ENCODE measurements at regions not wholly inside any gene's neighbourhood (a gene's known extent, or its start where the extent isn't known, plus 50 kb on each side); places are given as distances from the start of the nearest gene placed in this dataset.
A peak's percentile ranks its signal among the peaks of the same experiment; 100 is the strongest.
"Not testable (repeated sequence)": the region's sequence is repeated elsewhere in the genome, so short reads cannot be mapped to it uniquely, and the experiment has no call there.

DNA sequence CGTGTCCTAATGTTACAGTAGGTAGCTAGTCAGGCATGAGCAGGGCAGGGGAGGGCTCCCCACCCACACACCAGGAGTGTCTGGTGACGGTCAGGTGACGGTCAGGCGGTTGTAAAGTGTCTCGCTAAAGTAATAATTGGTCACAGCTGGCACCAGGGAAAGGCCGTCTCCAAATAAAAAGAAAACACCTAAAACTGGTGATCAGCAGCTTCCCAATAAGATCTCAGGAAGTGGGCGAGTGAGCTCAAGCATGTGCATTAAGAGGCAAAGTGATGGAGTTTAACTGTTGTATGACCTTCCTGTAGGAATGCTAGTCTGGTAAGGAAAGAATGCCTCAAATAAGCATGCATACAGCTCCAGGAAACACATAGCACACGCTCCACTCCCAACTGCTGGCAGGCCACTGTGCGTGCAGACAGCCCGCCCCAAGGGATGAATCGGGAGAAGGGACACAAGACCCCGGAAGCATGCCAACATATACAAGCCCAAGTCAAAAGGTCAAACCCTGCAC is 177.1 kb downstream of the RNF144A start:
- DNase-seq (ENCODE audit: low read depth in 3 of 3) = no peak

DNA sequence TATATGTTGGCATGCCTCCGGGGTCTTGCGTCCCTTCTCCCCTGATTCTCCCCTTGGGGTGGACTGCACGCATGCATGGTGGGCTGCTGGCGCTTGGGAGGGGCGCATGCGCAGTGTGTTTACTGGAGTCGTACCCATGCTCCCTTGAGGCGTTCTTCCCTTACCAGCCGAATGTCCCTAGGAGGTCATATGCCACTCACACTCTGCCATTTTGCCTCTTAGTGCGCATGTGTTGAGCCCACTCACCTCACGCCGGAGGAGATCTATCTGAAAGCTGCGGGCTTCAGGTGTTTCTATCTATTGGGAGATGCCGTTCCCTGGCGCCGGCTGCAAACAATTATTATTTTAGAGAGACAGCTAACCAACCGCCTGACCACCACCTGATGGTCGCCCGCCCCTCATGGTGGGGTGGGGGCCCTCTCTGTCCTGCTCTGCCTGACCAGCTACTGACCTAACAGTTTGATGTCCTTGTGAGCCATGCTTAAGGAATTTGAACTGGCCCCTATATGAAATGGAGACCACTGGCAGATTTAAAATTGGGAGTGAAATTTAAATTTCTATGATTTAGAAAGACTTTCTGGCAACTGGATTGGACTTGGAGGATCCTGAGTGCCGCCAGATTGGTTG is 179.6 kb downstream of the RNF144A start:
- DNase-seq (ENCODE audit: low read depth in 3 of 3) = no peak

DNA sequence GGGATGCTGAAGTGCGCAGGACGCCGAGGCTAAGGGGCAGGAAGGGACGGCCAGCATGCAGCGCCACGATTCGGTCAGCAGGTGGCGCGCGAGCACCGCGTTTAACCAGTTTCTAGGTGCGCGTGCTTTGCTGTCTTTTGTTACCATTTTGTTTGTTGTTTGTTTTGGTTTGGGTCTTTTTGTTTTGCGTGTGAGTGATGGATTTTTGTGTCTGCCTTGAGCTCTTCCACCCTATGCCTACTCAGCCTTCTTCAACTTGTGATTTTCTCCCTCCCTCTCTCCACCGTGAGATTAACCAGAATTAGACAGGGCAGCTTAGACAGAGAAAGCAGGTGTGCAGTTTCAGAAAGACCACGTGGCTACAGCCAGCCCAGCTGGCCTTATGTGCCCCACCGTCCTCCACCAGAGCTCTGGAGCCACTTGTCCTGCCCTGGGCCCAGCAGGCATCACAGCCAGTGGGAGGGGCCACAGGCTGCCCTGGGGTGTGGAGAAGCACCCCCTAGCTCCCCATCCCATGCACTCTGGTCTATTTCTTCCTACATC is 180.2 kb downstream of the RNF144A start:
- peak; percentile 52 to 58 (median 54) for DNase-seq (ENCODE audit: low read depth in 3 of 3)

DNA sequence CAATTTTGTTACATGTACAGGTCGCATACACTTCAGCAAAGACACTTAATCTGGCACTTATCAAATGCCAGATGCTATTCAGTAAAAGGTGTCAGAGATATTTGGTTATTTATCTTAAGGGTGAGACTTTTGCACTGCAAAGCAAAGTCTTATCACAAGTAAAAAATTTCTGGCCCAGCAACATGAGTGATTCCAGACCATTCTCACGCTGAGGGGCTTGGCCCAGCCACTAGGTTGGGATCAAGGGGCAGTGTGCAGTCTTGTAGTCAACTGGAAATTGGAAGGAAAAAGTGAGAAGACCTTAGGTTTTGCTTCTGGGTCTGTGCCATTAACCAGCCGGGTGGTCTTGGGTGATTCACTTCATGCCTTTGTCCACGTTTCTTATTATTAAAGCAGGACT is 181.6 kb downstream of the RNF144A start:
- no peak for DNase-seq (ENCODE audit: low read depth in 3 of 3)

DNA sequence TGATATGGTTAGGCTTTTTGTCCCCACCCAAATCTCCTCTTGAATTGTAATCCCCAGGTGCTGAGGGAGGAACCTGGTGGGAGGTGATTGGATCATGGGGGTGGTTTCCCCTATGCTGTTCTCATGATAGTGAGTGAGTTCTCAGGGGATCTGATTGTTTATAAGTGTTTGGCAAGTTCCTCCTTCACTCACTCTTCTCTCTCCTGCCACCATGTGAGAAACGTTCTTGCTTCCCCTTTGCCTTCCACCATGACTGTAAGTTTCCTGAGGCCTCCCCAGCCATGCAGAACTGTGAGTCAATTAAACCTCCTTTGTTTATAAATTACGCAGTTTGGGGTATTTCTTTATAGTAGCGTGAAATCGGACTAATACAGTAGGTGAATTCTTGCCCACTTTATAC is 182.5 kb downstream of the RNF144A start:
- not testable (repeated sequence) for DNase-seq (ENCODE audit: low read depth in 3 of 3)

DNA sequence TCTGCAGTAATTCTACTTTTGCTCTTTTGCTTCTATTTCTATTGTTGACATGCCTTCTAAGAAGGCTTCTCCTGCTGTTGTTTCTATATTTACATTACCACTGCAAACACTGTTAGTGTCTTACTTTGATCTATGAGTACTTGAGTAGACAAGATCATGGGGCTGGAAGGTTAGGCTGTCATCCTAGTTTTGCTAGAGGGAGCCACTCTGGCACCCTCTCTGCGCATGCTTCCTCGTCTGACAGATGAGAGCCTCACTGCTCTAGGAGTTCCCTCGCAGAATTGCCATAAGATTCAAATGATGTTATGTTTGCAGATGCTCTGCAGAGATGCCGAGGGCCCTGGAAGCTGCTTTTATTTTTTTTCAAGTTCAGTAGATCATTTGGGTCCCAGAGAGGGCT is 185.6 kb downstream of the RNF144A start:
- no peak for DNase-seq (ENCODE audit: low read depth in 3 of 3)

DNA sequence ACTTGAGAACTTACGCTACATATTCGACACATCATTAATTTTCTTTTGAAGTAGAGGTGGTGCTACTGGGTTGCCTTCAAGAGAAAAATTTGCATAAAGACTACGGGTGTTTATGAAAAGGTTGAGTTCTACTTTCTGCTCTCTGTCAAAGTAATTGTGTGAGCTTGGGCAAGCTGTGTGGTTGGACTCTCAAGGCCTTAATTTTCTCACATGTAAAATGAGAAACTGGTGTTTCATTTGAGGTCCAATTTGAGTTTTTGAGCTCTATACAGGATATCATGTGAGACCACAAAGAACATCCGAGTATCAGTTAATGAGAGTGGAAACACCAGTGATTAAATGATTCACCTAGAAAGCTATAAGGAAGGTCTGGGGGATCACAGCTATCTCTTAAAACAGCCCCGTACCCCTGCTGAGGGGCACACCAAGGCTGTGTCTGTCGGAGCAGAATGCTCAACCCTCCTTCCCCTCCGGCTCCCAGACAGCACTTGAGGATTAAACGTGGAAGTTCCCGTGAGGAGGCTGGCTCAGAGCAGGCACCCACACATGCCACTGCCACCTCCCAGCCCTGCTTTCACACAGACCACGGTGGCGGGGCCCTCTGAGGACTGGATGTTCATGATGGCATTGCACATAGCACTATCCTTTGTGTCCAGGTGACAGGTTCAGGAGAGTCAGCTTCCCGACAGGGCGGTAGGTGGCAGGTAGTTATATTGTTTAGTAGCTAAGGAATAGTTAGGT is 191.8 kb downstream of the RNF144A start:
- DNase-seq (ENCODE audit: low read depth in 3 of 3) = no peak

DNA sequence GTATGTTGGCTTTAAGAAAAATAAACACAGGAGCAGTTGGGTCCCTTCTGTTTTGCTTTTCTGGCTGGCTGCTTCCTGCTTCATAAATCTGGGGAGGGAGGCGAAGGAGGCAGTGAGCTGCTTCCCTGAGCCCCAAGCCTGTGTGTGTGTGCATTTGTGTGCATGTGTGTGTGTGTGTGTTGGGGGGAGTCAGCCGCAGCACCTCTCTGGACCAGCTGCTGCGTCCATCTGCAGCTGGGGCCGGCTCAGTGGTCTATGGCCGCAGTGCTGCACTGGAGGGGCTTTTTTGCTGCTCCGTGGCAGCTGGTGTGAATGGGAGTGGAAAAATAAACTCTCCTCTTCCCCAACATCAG is 192.3 kb downstream of the RNF144A start:
- no peak for DNase-seq (ENCODE audit: low read depth in 3 of 3)

DNA sequence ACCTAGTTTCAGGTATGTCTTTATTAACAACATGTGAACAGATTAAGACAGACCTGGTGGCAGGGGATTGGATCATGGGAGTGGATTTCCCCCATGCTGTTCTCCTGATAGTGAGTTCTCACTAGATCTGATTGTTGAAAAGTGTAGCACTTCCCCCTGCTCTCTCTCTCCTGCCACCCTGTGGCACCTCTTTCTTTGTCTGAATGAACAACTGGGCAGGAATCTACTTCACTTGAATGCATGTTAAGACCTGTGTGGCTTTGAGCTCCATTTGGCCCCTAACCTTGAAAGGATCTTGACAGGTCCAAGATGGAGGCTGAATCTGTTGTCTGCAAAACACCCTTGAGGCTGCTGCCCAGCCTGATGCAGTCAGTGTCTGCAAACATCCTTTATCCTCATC is 194.4 kb downstream of the RNF144A start:
- DNase-seq (ENCODE audit: low read depth in 3 of 3) = no peak

DNA sequence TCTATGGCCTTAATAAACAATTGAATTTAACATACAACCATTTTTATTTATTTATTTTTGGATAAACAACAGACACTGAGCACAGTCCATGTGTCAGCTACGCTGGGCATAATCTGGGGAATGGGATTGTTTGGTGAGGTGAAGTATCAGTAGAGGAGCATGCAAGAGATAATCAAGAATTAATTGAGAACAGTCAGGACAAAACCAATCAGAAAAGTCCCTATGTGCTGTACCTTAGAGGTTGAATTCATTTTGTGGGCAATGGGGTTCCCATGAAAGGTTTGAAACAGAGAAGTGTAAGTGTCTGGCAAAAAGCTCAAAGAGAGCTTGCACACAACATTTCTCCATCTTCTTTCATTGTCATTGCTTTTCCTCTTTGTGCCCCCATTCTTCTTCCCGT is 198.2 kb downstream of the RNF144A start:
- no peak for DNase-seq (ENCODE audit: low read depth in 3 of 3)

DNA sequence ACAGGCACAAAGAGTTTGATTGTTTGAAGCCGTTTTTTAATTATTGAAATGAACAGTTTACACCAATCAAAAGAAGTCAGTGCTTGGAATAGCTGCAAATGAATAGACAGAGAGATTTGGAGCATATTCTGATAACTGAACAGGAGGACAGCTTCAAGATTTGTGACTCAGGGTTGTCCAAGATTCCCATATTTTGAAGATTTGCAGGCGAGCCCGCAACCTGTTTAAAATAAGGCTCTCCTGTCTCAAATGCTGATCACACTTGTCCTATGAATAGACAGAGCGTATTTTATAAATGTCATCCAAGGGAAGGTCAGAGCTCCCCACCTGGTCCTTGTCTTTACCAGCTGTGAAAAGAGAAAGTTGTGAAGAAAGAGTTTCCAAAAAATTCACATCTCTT is 198.7 kb downstream of the RNF144A start:
- no peak for DNase-seq (ENCODE audit: low read depth in 3 of 3)

DNA sequence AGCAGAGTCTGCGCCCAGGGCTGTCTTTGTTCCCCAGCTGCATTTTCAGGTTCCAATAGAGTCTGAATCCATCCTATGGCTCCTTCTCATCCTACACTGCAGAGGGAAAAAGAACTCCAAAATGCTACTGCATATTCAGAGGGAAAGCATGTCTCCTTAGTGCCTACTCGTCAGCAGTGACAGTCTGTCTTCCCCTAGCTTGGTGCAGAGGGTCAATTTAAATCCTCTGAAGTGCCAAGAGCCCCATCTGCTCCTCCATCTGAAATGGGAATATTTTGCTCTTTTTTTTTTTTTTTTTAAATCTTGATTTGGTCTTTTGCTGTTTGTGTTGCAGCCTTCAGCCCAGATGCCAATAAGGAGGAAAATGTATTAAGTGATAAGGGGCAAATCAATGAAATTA is 199.3 kb downstream of the RNF144A start:
- no peak for DNase-seq (ENCODE audit: low read depth in 3 of 3)

DNA sequence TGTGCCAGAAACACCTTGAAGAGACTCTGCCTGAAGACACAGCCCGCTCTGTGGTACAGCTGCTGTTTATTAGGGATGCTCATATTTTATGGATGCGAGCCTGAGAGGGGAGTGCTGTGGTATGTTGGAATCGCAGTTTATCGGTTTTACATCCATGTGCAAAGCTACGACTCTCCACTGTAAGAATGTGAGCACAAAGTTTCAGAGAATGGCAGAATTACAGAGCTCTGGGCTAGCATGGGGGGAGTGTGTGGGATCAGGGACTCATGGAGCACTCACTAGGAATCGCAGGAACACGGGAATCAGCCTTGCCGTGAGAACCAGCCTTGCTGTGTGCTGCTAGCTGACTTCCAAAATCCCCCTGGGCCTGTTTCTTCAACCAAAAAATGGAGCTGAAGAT is 199.9 kb downstream of the RNF144A start:
- no peak for DNase-seq (ENCODE audit: low read depth in 3 of 3)

DNA sequence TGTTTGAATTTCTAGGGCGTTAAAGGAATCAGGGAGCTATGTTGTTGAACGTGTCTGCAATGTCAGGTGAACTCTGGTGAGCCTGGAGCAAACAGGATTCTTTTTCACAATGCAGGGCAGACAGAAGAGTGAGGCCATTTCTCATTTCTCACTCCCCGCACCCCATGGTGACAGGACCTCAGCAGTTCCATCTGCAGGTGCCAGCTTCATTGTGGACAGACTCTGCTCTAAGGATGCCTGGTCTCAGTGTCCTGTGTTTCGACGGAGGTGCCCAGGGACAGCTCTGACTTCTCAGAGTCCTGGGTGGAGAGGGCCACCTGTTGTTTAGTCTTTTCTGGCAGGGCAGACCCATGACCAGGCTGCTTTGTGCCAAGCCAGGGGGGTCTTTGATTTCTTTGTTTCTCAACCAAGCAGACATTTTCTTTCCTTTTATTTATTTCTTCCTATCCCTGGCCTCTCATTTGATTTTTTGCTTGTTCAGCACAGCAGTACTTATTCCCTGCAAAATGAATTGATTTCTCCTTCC is 201.5 kb downstream of the RNF144A start:
- DNase-seq (ENCODE audit: low read depth in 3 of 3) = no peak

DNA sequence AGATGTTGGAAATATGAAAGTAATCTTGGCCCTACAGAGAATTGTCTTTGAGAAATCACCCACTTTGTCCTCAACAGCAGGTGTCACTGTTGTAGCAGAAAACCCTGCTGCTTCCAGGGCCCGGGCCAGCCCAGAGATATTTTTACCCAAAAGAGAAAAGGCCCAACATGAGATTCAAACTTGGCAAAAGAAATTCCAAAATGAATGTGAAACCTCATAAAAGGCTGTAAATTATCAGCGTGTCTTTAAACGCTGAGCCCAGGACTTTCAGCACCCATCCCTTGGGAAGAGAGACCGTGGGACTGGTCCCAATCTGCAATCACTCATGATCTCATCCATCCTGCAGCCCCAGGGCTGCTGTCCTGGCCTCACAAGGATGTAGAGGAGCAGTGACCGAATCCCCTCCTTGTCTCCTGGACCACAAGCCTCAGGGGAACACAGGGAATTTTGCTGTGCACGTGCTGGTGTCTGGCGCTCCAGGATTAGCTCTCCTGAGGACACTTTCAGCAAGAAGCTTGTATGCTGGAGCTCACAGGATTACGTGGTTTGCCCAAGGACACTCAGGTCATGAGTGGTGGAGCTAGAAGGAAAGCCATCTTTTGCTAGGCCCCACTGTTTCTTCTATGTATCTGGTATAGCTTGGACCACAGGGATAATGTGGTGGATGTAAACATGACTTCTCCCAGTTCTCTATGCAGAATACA is 202.1 kb downstream of the RNF144A start:
- no peak for DNase-seq (ENCODE audit: low read depth in 3 of 3)

DNA sequence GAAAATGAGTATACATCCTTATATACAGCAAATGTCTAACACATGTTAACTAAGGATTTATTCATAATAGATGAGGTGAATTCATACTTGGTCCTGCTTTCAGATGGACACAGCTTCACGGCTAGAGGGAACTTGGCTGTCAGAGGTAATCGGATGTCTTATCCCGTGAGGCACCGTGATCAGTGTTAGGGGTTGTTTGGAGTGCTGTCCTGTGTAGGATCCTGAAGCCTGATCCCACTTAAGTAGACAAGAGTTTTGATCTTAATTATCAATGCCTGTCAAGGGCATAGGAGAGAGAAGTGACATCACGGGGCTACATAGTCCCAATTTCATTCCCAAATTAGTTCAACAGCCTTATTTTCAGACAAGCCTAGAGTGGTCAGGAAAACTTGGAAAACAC is 204.6 kb downstream of the RNF144A start:
- DNase-seq (ENCODE audit: low read depth in 3 of 3) = no peak

DNA sequence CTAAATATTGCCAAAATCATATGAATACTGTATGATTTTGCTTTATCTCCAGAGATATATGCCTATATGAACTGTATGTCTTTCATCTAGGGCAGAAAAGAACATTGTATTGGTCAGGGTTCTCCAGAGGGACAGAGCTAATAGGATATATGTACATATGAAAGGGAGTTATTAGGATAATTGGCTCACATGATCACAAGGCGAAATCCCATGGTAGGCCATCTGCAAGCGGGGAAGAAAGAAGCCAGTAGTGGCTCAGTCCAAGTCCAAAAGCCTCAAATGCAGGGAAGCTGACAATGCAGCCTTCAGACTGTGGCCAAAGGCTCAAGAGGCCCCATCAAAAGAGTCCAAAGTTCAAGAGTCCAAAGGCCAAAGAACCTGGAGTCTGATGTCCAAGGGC is 209.9 kb downstream of the RNF144A start:
- no peak for DNase-seq (ENCODE audit: low read depth in 3 of 3)

DNA sequence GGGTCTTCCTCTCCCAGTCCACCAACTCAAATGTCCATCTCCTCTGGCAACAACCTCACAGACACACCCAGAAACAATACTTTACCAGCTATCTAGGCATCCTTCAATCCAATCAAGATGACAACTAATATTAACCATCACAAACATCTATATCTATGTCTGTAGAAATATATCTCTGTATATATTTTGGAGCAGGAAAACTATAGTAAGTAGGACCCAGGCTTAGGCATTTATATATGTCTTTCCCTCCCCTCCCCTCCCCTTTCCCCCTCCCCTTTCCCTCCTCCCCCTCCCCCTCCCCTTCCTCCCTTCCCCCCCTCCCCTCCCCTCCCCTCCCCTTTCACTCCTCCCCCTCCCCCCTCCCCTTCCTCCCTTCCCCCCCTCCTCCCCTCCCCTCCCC is 210.5 kb downstream of the RNF144A start:
- no peak for DNase-seq (ENCODE audit: low read depth in 3 of 3)

DNA sequence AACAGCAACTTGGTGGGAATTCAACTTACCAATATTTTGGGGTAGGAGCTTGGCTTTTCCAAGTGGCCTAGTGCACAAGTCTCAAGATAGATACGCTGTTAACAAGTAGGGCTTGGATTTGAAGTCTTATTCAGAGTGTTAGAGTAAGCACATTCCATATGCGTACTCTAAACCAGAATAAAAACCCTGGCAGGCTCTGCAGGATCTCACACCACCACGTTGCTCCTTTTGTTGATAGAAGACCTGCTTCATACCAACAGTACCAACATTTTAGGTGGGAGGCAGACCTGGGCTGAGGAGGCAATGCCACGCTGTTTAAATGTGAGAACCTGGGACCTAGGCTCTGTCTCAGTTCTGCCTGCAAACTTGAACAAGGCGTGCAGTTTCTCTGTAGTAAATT is 214.0 kb downstream of the RNF144A start:
- DNase-seq (ENCODE audit: low read depth in 3 of 3) = no peak

DNA sequence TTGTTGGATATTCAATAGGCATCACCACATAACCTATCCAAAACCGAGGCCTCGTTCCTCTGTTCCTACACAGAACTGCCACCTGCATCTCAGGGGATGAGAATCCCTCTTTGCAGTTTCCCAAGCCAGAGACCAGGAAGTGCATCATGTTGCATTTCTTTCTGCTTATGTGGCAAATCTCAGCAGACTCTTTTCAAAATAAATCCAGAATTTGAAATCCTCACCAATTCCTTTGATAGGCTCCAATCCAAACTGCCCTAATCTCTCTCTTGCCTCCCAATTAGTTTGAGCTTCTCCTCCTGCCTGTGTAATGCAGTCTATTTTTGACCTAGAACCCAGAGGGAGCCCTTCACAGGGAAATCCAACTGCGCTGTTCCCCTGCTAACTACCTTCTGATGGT is 215.5 kb downstream of the RNF144A start:
- DNase-seq (ENCODE audit: low read depth in 3 of 3) = no peak

DNA sequence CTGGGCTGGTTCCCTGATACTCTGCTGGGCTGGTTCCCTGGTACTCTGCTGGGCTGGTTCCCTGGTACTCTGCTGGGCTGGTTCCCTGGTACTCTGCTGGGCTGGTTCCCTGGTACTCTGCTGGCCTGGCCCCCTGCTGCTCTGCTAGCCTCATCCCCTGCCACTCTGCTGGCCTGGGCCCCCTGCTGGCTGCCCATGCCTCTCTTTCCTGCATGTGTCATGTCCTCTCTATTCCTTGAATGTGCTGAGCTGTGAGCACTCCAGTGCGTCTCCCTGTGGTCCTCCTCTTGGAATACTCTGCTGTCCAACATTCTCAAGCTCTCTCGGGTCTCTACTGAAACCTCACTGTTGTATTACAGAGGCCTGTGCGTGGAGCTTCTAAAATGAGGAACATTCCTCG is 216.3 kb downstream of the RNF144A start:
- DNase-seq (ENCODE audit: low read depth in 3 of 3) = no peak

DNA sequence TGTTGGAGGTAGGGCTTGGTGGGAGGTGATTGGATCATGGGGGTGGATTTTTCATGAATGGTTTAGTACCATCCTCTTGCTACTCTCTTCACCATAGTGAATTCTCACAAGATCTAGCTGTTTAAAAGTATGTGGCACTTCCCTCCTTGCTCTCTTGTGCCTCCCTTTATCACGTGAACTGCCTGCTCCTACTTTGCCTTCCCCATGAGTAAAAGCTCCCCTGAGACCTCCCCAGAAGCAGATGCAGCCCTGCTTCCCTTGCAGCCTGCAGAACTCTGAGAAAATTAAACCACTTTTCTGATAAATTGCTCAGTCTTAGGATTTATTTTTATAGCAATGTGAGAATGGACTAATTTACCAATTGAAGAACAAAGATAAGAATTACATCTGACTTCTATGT is 223.1 kb downstream of the RNF144A start:
- DNase-seq (ENCODE audit: low read depth in 3 of 3) = no peak

DNA sequence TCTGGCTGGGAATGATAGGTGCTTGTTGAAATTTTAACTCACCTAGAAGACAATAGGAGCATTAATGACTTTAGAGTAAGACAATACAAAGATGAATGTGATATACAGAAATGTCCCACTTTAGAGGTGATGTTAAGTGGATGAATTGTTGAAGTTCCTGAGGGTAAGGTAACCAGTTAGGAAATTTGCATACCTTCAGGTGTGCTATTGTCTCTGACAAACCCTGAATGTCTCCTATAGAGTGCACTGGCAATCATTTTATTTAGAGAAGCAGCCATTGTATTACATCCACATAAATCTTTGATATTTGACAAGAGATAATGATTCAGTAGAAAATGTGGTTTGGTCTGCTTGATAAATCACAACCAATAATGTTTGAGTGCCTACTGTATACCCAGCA is 228.5 kb downstream of the RNF144A start:
- DNase-seq (ENCODE audit: low read depth in 3 of 3) = no peak
